ENCODE measurements at regions not wholly inside any gene's neighbourhood (a gene's known extent, or its start where the extent isn't known, plus 50 kb on each side); places are given as distances from the start of the nearest gene placed in this dataset.

GRCh38 chr7:81170291-81170690 is 251.4 kb upstream of the SEMA3C start:
- no peak overlapping the region for H3K4me3 ChIP-seq (ENCODE audit: low read depth in 1 of 5, low read length in 5 of 5)
- no peaks in the 10 kb centered on the region for H3K9me3 ChIP-seq (ENCODE audit: control insufficient read depth in 5 of 5, low read length in 5 of 5)
- no peaks in the 10 kb centered on the region for H3K27me3 ChIP-seq (ENCODE audit: control insufficient read depth in 5 of 5, insufficient read depth in 4 of 5, low read length in 5 of 5)
- H3K9ac ChIP-seq (ENCODE audit: low read length in 5 of 5) = no peak overlapping the region
- H3K27ac ChIP-seq (ENCODE audit: low read depth, low read length) = no peak overlapping the region
- no peaks in the 10 kb centered on the region for H3K4me1 ChIP-seq (ENCODE audit: control insufficient read depth in 5 of 5, insufficient read depth in 5 of 5, low read length in 5 of 5)
- no peaks in the 10 kb centered on the region for H3K36me3 ChIP-seq (ENCODE audit: control insufficient read depth in 5 of 5, insufficient read depth in 5 of 5, low read length in 5 of 5)

GRCh38 chr7:81167934-81168333 is 249.1 kb upstream of the SEMA3C start:
- no peaks in the 10 kb centered on the region for H3K36me3 ChIP-seq (ENCODE audit: control insufficient read depth in 5 of 5, insufficient read depth in 5 of 5, low read length in 5 of 5)
- H3K27me3 ChIP-seq (ENCODE audit: control insufficient read depth in 5 of 5, insufficient read depth in 4 of 5, low read length in 5 of 5) = no peaks in the 10 kb centered on the region
- no peaks in the 10 kb centered on the region for H3K4me1 ChIP-seq (ENCODE audit: control insufficient read depth in 5 of 5, insufficient read depth in 5 of 5, low read length in 5 of 5)
- no peaks in the 10 kb centered on the region for H3K9me3 ChIP-seq (ENCODE audit: control insufficient read depth in 5 of 5, low read length in 5 of 5)
- H3K4me3 ChIP-seq (ENCODE audit: low read depth in 1 of 5, low read length in 5 of 5) = no peak overlapping the region
- H3K9ac ChIP-seq (ENCODE audit: low read length in 5 of 5) = no peak overlapping the region
- no peak overlapping the region for H3K27ac ChIP-seq (ENCODE audit: low read depth, low read length)

- no peak overlapping the region for H3K9ac ChIP-seq (ENCODE audit: low read length in 5 of 5)
- H3K27ac ChIP-seq (ENCODE audit: low read depth, low read length) = no peak overlapping the region
- no peak overlapping the region for H3K4me3 ChIP-seq (ENCODE audit: low read depth in 1 of 5, low read length in 5 of 5)
- no peaks in the 10 kb centered on the region for H3K9me3 ChIP-seq (ENCODE audit: control insufficient read depth in 5 of 5, low read length in 5 of 5)
- no peaks in the 10 kb centered on the region for H3K36me3 ChIP-seq (ENCODE audit: control insufficient read depth in 5 of 5, insufficient read depth in 5 of 5, low read length in 5 of 5)
- H3K4me1 ChIP-seq (ENCODE audit: control insufficient read depth in 5 of 5, insufficient read depth in 5 of 5, low read length in 5 of 5) = peaks cover 0 to 4% (median 0%) of the 10 kb centered on the region in 5 donors
- no peaks in the 10 kb centered on the region for H3K27me3 ChIP-seq (ENCODE audit: control insufficient read depth in 5 of 5, insufficient read depth in 4 of 5, low read length in 5 of 5)
These were observed 246.2 kb upstream of the SEMA3C start for GRCh38 chr7:81165070-81165469.

GRCh38 chr7:81162771-81163525 is 244.1 kb upstream of the SEMA3C start:
- Histone ChIP-seq H3K9me3 (ENCODE audit: control insufficient read depth in 5 of 5, low read length in 5 of 5) (no peaks in the 10 kb centered on the region), H3K4me1 (ENCODE audit: control insufficient read depth in 5 of 5, insufficient read depth in 5 of 5, low read length in 5 of 5) (peaks cover 0 to 4% (median 0%) of the 10 kb centered on the region in 5 donors), H3K9ac (ENCODE audit: low read length in 5 of 5) (no peak overlapping the region), H3K27ac (ENCODE audit: low read depth, low read length) (no peak overlapping the region), H3K4me3 (ENCODE audit: low read depth in 1 of 5, low read length in 5 of 5) (no peak overlapping the region), H3K36me3 (ENCODE audit: control insufficient read depth in 5 of 5, insufficient read depth in 5 of 5, low read length in 5 of 5) (no peaks in the 10 kb centered on the region), H3K27me3 (ENCODE audit: control insufficient read depth in 5 of 5, insufficient read depth in 4 of 5, low read length in 5 of 5) (no peaks in the 10 kb centered on the region)

- no peak overlapping the region for H3K4me3 ChIP-seq (ENCODE audit: low read depth in 1 of 5, low read length in 5 of 5)
- H3K27me3 ChIP-seq (ENCODE audit: control insufficient read depth in 5 of 5, insufficient read depth in 4 of 5, low read length in 5 of 5) = no peaks in the 10 kb centered on the region
These were observed 243.4 kb upstream of the SEMA3C start for GRCh38 chr7:81162234-81162633.

GRCh38 chr7:81161451-81162075 is 242.7 kb upstream of the SEMA3C start:
- H3K4me1 ChIP-seq (ENCODE audit: control insufficient read depth in 5 of 5, insufficient read depth in 5 of 5, low read length in 5 of 5) = peaks cover 0 to 4% (median 0%) of the 10 kb centered on the region in 5 donors
- H3K27ac ChIP-seq (ENCODE audit: low read depth, low read length) = no peak overlapping the region
- no peaks in the 10 kb centered on the region for H3K36me3 ChIP-seq (ENCODE audit: control insufficient read depth in 5 of 5, insufficient read depth in 5 of 5, low read length in 5 of 5)
- no peak overlapping the region for H3K4me3 ChIP-seq (ENCODE audit: low read depth in 1 of 5, low read length in 5 of 5)
- no peaks in the 10 kb centered on the region for H3K27me3 ChIP-seq (ENCODE audit: control insufficient read depth in 5 of 5, insufficient read depth in 4 of 5, low read length in 5 of 5)
- no peak overlapping the region for H3K9ac ChIP-seq (ENCODE audit: low read length in 5 of 5)
- no peaks in the 10 kb centered on the region for H3K9me3 ChIP-seq (ENCODE audit: control insufficient read depth in 5 of 5, low read length in 5 of 5)

More at GRCh38 chr7:81162234-81162633, 243.4 kb upstream of the SEMA3C start:
- H3K9ac ChIP-seq (ENCODE audit: low read length in 5 of 5) = no peak overlapping the region
- no peaks in the 10 kb centered on the region for H3K36me3 ChIP-seq (ENCODE audit: control insufficient read depth in 5 of 5, insufficient read depth in 5 of 5, low read length in 5 of 5)
- no peak overlapping the region for H3K27ac ChIP-seq (ENCODE audit: low read depth, low read length)
- H3K4me1 ChIP-seq (ENCODE audit: control insufficient read depth in 5 of 5, insufficient read depth in 5 of 5, low read length in 5 of 5) = peaks cover 0 to 4% (median 0%) of the 10 kb centered on the region in 5 donors
- no peaks in the 10 kb centered on the region for H3K9me3 ChIP-seq (ENCODE audit: control insufficient read depth in 5 of 5, low read length in 5 of 5)

GRCh38 chr7:81159402-81159801 is 240.6 kb upstream of the SEMA3C start:
- no peak overlapping the region for H3K27ac ChIP-seq (ENCODE audit: low read depth, low read length)
- peaks cover 0 to 4% (median 0%) of the 10 kb centered on the region in 5 donors for H3K4me1 ChIP-seq (ENCODE audit: control insufficient read depth in 5 of 5, insufficient read depth in 5 of 5, low read length in 5 of 5)
- H3K27me3 ChIP-seq (ENCODE audit: control insufficient read depth in 5 of 5, insufficient read depth in 4 of 5, low read length in 5 of 5) = no peaks in the 10 kb centered on the region
- no peaks in the 10 kb centered on the region for H3K9me3 ChIP-seq (ENCODE audit: control insufficient read depth in 5 of 5, low read length in 5 of 5)
- H3K36me3 ChIP-seq (ENCODE audit: control insufficient read depth in 5 of 5, insufficient read depth in 5 of 5, low read length in 5 of 5) = no peaks in the 10 kb centered on the region
- H3K4me3 ChIP-seq (ENCODE audit: low read depth in 1 of 5, low read length in 5 of 5) = no peak overlapping the region
- no peak overlapping the region for H3K9ac ChIP-seq (ENCODE audit: low read length in 5 of 5)

- H3K9ac ChIP-seq (ENCODE audit: low read length in 5 of 5) = no peak overlapping the region
These were observed 239.3 kb upstream of the SEMA3C start for GRCh38 chr7:81158189-81158588.

GRCh38 chr7:81155654-81156373 is 237.0 kb upstream of the SEMA3C start:
- Histone ChIP-seq H3K9me3 (ENCODE audit: control insufficient read depth in 5 of 5, low read length in 5 of 5) (no peaks in the 10 kb centered on the region), H3K27me3 (ENCODE audit: control insufficient read depth in 5 of 5, insufficient read depth in 4 of 5, low read length in 5 of 5) (no peaks in the 10 kb centered on the region), H3K36me3 (ENCODE audit: control insufficient read depth in 5 of 5, insufficient read depth in 5 of 5, low read length in 5 of 5) (no peaks in the 10 kb centered on the region), H3K27ac (ENCODE audit: low read depth, low read length) (no peak overlapping the region), H3K4me1 (ENCODE audit: control insufficient read depth in 5 of 5, insufficient read depth in 5 of 5, low read length in 5 of 5) (no peaks in the 10 kb centered on the region), H3K4me3 (ENCODE audit: low read depth in 1 of 5, low read length in 5 of 5) (no peak overlapping the region), H3K9ac (ENCODE audit: low read length in 5 of 5) (no peak overlapping the region)

More at GRCh38 chr7:81158189-81158588, 239.3 kb upstream of the SEMA3C start:
- Histone ChIP-seq H3K36me3 (ENCODE audit: control insufficient read depth in 5 of 5, insufficient read depth in 5 of 5, low read length in 5 of 5) (no peaks in the 10 kb centered on the region), H3K27ac (ENCODE audit: low read depth, low read length) (no peak overlapping the region), H3K4me1 (ENCODE audit: control insufficient read depth in 5 of 5, insufficient read depth in 5 of 5, low read length in 5 of 5) (peaks cover 0 to 4% (median 0%) of the 10 kb centered on the region in 5 donors), H3K4me3 (ENCODE audit: low read depth in 1 of 5, low read length in 5 of 5) (no peak overlapping the region), H3K27me3 (ENCODE audit: control insufficient read depth in 5 of 5, insufficient read depth in 4 of 5, low read length in 5 of 5) (no peaks in the 10 kb centered on the region), H3K9me3 (ENCODE audit: control insufficient read depth in 5 of 5, low read length in 5 of 5) (no peaks in the 10 kb centered on the region)

- no peaks in the 10 kb centered on the region for H3K9me3 ChIP-seq (ENCODE audit: control insufficient read depth in 5 of 5, low read length in 5 of 5)
- no peak overlapping the region for H3K9ac ChIP-seq (ENCODE audit: low read length in 5 of 5)
- no peaks in the 10 kb centered on the region for H3K4me1 ChIP-seq (ENCODE audit: control insufficient read depth in 5 of 5, insufficient read depth in 5 of 5, low read length in 5 of 5)
- H3K36me3 ChIP-seq (ENCODE audit: control insufficient read depth in 5 of 5, insufficient read depth in 5 of 5, low read length in 5 of 5) = no peaks in the 10 kb centered on the region
- no peak overlapping the region for H3K27ac ChIP-seq (ENCODE audit: low read depth, low read length)
- no peaks in the 10 kb centered on the region for H3K27me3 ChIP-seq (ENCODE audit: control insufficient read depth in 5 of 5, insufficient read depth in 4 of 5, low read length in 5 of 5)
- no peak overlapping the region for H3K4me3 ChIP-seq (ENCODE audit: low read depth in 1 of 5, low read length in 5 of 5)
These were observed 235.7 kb upstream of the SEMA3C start for GRCh38 chr7:81154565-81154964.
